Vagina (tissue), 2 donors: ENCODE measurements at regions not wholly inside any gene's neighbourhood (a gene's known extent, or its start where the extent isn't known, plus 50 kb on each side); places are given as distances from the start of the nearest gene placed in this dataset.

Experiments
- POLR2AphosphoS5 ChIP-seq, 2 donors: sonication (generic); formaldehyde crosslinking; IDR thresholded peaks; one replicate each; pipeline ENCODE4 v1.9.0; 2017; ENCODE audit warnings: antibody characterized with exemption in 2 of 2, mild to moderate bottlenecking in 2 of 2, low read depth in 1 of 2; ENCODE audit not compliant: insufficient read depth in 1 of 2
- TF ChIP-seq, protein P1 (sequence below), 3 experiments: fragments of 450-650 bp in 2 of 3; fragments of 200-600 bp in 1 of 3; sonication (generic) in 1 of 3; IDR thresholded peaks; one replicate each; pipeline ENCODE4 v1.5.1; 2017 to 2019; ENCODE audit warnings: antibody characterized with exemption in 3 of 3, mild to moderate bottlenecking in 2 of 3, moderate library complexity in 2 of 3

DNA sequence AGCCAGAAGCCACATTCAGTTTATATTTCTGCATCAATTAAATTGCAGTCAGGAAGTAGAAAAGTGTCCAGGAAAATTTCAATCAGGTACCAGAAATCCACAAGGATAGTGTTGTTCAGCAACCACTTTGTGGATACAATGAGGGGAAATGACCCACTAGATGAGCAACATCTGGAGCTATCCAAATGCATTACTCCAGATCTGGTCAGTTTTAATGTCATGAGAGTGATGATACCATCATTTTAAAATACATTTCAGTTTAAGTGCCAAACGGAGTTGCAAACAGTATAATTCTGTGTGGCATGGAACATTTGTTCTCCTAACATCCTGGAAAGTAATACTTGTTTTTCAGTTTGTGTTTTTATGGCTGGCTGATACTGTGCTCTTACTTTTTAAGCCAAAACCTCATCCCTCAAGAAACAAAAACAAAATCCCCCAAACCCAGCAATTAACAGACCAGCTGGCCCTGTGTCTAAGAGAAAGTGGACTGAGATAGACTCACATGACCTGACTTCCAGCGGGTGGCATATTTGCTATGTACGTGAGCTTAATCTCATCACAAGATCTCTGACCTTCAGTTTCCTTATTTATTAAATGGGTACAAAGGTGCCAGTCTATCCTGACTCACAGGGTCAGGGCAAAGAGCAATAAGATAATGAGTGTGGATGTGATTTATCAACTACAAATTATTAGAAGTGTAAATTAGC lies 58.8 kb upstream of the CNKSR3 start:
- TF ChIP-seq, protein P1, sequence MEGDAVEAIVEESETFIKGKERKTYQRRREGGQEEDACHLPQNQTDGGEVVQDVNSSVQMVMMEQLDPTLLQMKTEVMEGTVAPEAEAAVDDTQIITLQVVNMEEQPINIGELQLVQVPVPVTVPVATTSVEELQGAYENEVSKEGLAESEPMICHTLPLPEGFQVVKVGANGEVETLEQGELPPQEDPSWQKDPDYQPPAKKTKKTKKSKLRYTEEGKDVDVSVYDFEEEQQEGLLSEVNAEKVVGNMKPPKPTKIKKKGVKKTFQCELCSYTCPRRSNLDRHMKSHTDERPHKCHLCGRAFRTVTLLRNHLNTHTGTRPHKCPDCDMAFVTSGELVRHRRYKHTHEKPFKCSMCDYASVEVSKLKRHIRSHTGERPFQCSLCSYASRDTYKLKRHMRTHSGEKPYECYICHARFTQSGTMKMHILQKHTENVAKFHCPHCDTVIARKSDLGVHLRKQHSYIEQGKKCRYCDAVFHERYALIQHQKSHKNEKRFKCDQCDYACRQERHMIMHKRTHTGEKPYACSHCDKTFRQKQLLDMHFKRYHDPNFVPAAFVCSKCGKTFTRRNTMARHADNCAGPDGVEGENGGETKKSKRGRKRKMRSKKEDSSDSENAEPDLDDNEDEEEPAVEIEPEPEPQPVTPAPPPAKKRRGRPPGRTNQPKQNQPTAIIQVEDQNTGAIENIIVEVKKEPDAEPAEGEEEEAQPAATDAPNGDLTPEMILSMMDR (IDR thresholded peaks at IDR 0.05), result no peak
- TF ChIP-seq POLR2AphosphoS5 (IDR thresholded peaks at IDR 0.05; ENCODE audit: insufficient read depth in 1 of 2, low read depth in 1 of 2), result no peak
